COLO668 (cell line): ENCODE measurements at regions not wholly inside any gene's neighbourhood (a gene's known extent, or its start where the extent isn't known, plus 50 kb on each side); places are given as distances from the start of the nearest gene placed in this dataset.

ENCODE experiments used
- DNase-seq: peaks from one replicate; lab custom pipeline; 2025; ENCODE audit not compliant: unreplicated experiment; lab: John Stamatoyannopoulos, UW

- no peak for DNase-seq
These were observed 65.1 kb upstream of the VSTM2A start for GRCh38 chr7:54477083-54477482.

- DNase-seq, result no peak
These were observed 58.7 kb upstream of the VSTM2A start for GRCh38 chr7:54483523-54483922.

GRCh38 chr7:54485044-54485443 lies 57.1 kb upstream of the VSTM2A start:
- DNase-seq, result no peak
